GM10266 (cell line): ENCODE measurements at regions not wholly inside any gene's neighbourhood (a gene's known extent, or its start where the extent isn't known, plus 50 kb on each side); places are given as distances from the start of the nearest gene placed in this dataset.

Experiments
- DNase-seq: peaks from one replicate; pipeline ENCODE4 v3.0.0; 2012; ENCODE audit errors: extremely low spot score
- TF ChIP-seq, protein P1 (sequence below): IDR thresholded peaks from 2 replicates; pipeline ENCODE4 v1.5.1; 2012; ENCODE audit warnings: mild to moderate bottlenecking, low read depth; ENCODE audit not compliant: control insufficient read depth, insufficient read depth; ENCODE audit errors: missing control alignments

DNA sequence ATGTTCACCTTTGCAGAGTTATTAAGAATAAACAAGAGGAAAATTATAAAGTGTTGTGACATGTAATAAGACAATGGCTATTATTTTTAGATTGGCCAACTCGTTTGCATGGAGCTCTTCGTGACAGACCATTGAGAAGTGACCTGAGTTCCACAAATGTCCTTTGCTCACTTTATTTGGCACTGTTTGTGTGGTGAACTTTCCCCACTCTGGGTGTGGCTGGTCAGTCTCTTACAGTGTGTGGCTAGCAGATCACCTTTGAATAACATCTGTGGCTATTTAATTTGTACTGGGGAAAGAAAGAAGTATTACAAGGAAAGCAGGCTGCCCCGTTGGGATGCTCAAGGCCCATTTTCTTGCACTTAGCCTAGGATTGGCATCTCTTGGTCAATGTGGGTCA is 274.1 kb upstream of the WWC1 start:
- TF ChIP-seq, protein P1, sequence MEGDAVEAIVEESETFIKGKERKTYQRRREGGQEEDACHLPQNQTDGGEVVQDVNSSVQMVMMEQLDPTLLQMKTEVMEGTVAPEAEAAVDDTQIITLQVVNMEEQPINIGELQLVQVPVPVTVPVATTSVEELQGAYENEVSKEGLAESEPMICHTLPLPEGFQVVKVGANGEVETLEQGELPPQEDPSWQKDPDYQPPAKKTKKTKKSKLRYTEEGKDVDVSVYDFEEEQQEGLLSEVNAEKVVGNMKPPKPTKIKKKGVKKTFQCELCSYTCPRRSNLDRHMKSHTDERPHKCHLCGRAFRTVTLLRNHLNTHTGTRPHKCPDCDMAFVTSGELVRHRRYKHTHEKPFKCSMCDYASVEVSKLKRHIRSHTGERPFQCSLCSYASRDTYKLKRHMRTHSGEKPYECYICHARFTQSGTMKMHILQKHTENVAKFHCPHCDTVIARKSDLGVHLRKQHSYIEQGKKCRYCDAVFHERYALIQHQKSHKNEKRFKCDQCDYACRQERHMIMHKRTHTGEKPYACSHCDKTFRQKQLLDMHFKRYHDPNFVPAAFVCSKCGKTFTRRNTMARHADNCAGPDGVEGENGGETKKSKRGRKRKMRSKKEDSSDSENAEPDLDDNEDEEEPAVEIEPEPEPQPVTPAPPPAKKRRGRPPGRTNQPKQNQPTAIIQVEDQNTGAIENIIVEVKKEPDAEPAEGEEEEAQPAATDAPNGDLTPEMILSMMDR, result no peak
- DNase-seq, result no peak

DNA sequence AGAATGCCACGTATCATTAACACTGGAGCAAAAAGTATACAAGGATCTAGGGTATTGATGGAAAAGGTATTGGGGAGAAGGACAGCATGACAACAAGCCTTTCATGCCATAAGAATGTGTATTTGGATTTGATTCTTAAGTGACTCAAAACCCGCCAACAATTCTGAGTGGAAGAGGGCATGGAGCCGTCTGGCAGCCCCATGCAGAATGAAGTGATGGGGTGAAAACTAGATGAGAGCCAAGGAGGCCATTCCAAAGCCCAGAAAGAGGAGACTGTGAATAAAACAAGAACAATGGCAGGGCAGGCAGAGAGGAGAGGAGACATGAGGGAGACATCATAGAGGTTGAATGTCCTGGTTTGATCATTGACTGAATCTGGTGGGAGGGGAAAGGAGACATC is 272.3 kb upstream of the WWC1 start:
- DNase-seq, result no peak
- TF ChIP-seq, protein P1, result no peak

DNA sequence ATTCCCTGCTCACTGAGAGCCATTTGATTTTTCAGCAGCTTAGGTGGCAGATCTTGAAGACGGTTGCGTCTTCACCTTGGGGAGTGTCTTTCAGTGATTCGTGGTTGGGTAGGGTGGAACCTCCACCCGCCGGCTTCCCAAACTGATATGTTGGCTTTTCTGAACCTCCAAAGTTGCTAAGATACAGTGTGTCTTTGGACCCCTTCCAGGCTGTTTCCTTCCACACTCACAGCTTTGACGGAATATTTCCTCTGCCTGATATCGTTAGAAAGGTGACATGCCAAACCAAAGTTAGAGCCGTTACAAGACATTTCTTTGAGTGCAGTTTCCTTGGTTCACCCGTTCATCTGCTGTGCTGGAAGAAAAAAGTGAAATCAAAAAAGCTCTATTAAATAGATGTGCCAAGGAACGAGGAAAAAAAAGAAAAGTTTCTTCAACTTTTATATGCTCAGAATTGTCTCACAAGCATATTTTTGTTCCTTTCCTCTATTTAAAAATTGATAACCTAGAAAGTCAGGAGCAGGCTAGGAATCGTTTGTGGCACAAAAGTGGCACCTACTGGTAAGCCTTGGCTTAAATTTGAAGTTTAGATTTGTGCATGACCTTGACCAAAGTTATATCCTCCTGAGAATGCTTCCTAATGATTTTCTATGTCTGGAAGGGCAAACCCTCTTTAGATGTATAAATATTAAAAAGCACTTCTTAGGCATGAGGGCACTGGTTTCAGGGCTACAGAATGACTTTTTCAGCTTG is 270.7 kb upstream of the WWC1 start:
- TF ChIP-seq, protein P1, result no peak
- no peak for DNase-seq

DNA sequence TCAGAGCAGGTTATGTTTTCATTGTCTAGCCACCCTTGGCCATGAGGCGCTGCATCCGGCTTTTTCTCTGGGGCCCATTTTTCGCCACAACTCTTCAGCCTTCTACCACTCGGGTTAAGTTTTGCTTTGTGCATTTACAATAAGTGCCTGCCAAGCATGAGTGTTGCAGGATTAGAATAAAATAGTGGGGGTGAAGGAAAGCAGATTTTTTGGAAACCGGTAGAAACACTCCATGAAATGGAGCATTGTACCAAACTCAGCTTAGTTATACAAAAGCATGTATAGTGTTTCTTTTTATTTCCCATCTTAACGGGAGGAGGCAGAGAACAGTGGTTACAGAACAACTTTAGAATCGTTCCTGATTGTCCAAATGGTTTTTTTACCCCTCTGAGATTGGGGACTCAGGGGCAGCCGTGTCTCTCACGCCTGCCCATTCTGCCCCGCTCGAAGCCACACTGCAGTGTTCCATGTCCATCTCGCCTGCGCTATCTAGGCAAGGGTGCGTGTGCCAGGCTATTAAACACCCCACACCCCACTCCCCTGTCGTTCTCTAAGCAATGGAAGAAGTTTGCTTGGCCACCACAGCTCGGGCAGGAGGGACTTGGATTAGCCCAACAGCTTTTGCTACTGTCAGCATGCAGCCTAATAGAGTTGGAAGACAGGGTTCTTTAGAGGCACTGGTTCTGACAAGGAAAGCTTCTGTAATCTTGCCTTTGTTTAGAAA is 268.8 kb upstream of the WWC1 start:
- TF ChIP-seq, protein P1, result no peak
- no peak for DNase-seq

DNA sequence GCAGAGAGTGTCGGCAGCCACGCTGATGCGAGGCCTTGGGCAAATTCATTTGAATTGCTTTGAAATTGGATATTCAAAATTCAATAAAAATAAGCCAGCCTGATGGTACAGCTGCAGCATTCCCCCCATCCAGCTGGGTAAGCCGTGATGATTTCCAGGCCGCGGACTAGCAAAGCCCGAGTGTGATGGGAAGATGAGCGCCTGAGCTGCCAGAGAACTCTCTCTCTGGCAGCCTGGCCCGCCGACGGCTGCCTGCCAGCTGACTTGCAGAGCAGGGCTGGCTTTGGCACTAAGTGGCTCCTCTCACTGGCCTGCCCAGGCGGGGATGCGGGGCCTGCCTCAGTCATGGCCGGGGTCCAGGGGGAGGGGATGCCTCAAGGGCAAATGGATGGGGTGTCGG is 268.3 kb upstream of the WWC1 start:
- TF ChIP-seq, protein P1, result no peak
- no peak for DNase-seq

DNA sequence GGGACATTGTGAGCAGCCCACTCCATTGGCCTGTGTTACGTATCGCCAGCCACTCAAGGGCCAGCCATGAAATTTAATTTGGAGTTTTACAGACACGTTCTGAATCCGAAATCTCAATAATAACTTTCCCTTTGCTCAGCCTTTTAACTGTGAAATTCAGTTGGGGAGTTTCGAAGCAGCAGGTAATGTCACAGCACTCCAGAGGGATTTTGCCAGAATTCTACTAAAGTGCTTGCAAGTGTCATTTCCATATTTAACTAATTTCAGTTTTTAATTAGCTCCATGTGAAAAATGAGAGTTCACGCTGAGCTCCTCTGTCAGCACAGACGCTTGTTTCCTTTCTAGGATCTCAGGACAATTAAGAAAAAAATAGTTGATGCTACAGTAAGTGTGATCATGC is 267.1 kb upstream of the WWC1 start:
- no peak for DNase-seq
- TF ChIP-seq, protein P1, result no peak

DNA sequence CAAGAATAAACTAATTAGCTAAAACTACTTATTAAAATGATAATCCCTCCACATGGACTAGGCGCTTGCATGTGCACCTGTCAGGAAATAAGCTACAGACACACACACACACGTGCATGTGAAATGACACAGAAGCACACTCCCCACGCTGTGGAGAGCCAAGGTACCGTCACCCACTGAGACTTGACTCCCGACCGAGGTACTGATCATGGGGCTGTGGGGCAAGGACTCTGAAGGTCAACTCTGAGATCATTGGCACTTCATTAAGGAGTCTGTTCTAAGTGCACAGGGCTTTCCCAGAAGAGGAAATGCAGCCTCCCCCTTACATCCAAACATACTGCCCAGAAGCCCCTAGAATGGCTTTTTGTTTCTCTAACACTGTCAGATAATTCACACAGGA is 264.4 kb upstream of the WWC1 start:
- DNase-seq, result no peak
- TF ChIP-seq, protein P1, result no peak
